Karpas-422 (cell line): ENCODE measurements at regions not wholly inside any gene's neighbourhood (a gene's known extent, or its start where the extent isn't known, plus 50 kb on each side); places are given as distances from the start of the nearest gene placed in this dataset.
"Not testable (repeated sequence)": the region's sequence is repeated elsewhere in the genome, so short reads cannot be mapped to it uniquely, and the experiment has no call there.

Source experiments
- DNase-seq: peaks from one replicate; pipeline ENCODE4 v3.0.0-alpha.2; 2015
- H2AFZ ChIP-seq: fragments of 200-600 bp; sonication (generic); 2 replicates; pipeline ENCODE4 v1.6.1; 2014; ENCODE audit warnings: antibody characterized with exemption, low read length, mixed read lengths
- H3K27ac ChIP-seq: fragments of 200-600 bp; sonication (generic); 2 replicates; pipeline ENCODE4 v1.5.1; 2014; ENCODE audit warnings: mild to moderate bottlenecking, low read length, moderate library complexity
- H3K27me3 ChIP-seq: fragments of 200-600 bp; sonication (generic); 2 replicates; pipeline ENCODE4 v1.6.1; 2014; ENCODE audit warnings: low read length, mixed read lengths
- H3K36me3 ChIP-seq: fragments of 200-600 bp; sonication (generic); 2 replicates; pipeline ENCODE4 v1.6.1; 2014; ENCODE audit warnings: low read length, mixed read lengths; ENCODE audit not compliant: insufficient read depth
- H3K4me1 ChIP-seq: fragments of 200-600 bp; sonication (generic); 2 replicates; pipeline ENCODE4 v1.6.1; 2014; ENCODE audit warnings: mild to moderate bottlenecking, low read length, mixed read lengths
- H3K4me2 ChIP-seq: fragments of 200-600 bp; sonication (generic); 2 replicates; pipeline ENCODE4 v1.6.1; 2014; ENCODE audit warnings: low read length, low read depth, mild to moderate bottlenecking; ENCODE audit not compliant: poor library complexity, severe bottlenecking
- H3K4me3 ChIP-seq: fragments of 200-600 bp; sonication (generic); 2 replicates; pipeline ENCODE4 v1.5.1; 2014; ENCODE audit warnings: mild to moderate bottlenecking, antibody characterized with exemption, low read length, mixed read lengths
- H3K79me2 ChIP-seq: fragments of 200-600 bp; sonication (generic); 2 replicates; pipeline ENCODE4 v1.6.1; 2014; ENCODE audit warnings: mild to moderate bottlenecking, low read length, mixed read lengths
- H3K9ac ChIP-seq: fragments of 200-600 bp; sonication (generic); 2 replicates; pipeline ENCODE4 v1.6.0; 2014; ENCODE audit warnings: low read length
- H3K9me2 ChIP-seq: fragments of 200-600 bp; sonication (generic), shearing (Covaris generic); replicated peaks from 2 replicates; pipeline ENCODE4 v1.6.0; 2014; ENCODE audit warnings: mild to moderate bottlenecking, low read length, moderate library complexity; ENCODE audit not compliant: insufficient read depth
- H3K9me3 ChIP-seq: fragments of 300-700, 200-600 bp; sonication (generic); 2 replicates; pipeline ENCODE4 v1.6.1; 2014; ENCODE audit warnings: low read length, mixed read lengths
- H4K20me1 ChIP-seq: fragments of 200-600 bp; sonication (generic); 2 replicates; pipeline ENCODE4 v1.6.1; 2014; ENCODE audit warnings: mild to moderate bottlenecking, antibody characterized with exemption, low read length, low read depth; ENCODE audit not compliant: insufficient read depth

GRCh38 chr13:64158908-64159307 lies 2743.3 kb upstream of the PCDH20 start:
- Histone ChIP-seq H3K79me2 (no peaks in the 10 kb centered on the region), H3K27me3 (no peaks in the 10 kb centered on the region), H3K4me2 (no peak overlapping the region), H4K20me1 (no peaks in the 10 kb centered on the region), H2AFZ (peak overlapping the region; percentile 40; the same call in 1 of the 2 replicates), H3K27ac (no peak overlapping the region), H3K36me3 (no peaks in the 10 kb centered on the region), H3K9ac (no peak overlapping the region), H3K9me2 (no peaks in the 10 kb centered on the region), H3K9me3 (no peaks in the 10 kb centered on the region), H3K4me3 (no peak overlapping the region), H3K4me1 (no peaks in the 10 kb centered on the region)
- DNase-seq = no peak

- Histone ChIP-seq H3K27me3 (no peaks in the 10 kb centered on the region), H3K27ac (no peak overlapping the region), H3K4me3 (no peak overlapping the region), H3K9me2 (no peaks in the 10 kb centered on the region), H3K79me2 (no peaks in the 10 kb centered on the region), H3K9ac (no peak overlapping the region), H2AFZ (no peak overlapping the region), H3K4me2 (no peak overlapping the region), H3K9me3 (peaks cover 5% of the 10 kb centered on the region; the same call in 1 of the 2 replicates), H3K4me1 (no peaks in the 10 kb centered on the region), H3K36me3 (no peaks in the 10 kb centered on the region), H4K20me1 (no peaks in the 10 kb centered on the region)
- no peak for DNase-seq
Observed at GRCh38 chr13:64154514-64154913, 2738.9 kb upstream of the PCDH20 start.

- no peak overlapping the region for H3K4me3 ChIP-seq
- H3K27me3 ChIP-seq = no peaks in the 10 kb centered on the region
- H3K4me2 ChIP-seq = no peak overlapping the region
- H3K36me3 ChIP-seq = no peaks in the 10 kb centered on the region
- no peak overlapping the region for H3K9ac ChIP-seq
- peaks cover 9% of the 10 kb centered on the region; the same call in 1 of the 2 replicates for H3K9me3 ChIP-seq
- 0 out of 2 replicates have a peak overlapping the region, but pooled peaks have one; percentile 50 for H2AFZ ChIP-seq
- H4K20me1 ChIP-seq = no peaks in the 10 kb centered on the region
- no peaks in the 10 kb centered on the region for H3K79me2 ChIP-seq
- no peaks in the 10 kb centered on the region for H3K9me2 ChIP-seq
- no peak for DNase-seq
- peak overlapping the region; percentile 35; the same call in 1 of the 2 replicates for H3K27ac ChIP-seq
- H3K4me1 ChIP-seq = peaks cover 20% of the 10 kb centered on the region
Observed at GRCh38 chr13:64130600-64130999, 2715.0 kb upstream of the PCDH20 start.

- Histone ChIP-seq H3K27me3 (no peaks in the 10 kb centered on the region), H3K27ac (peak overlapping the region; percentile 41), H3K4me3 (no peak overlapping the region), H3K4me2 (no peak overlapping the region), H3K9me3 (peaks cover 6% of the 10 kb centered on the region; the same call in 1 of the 2 replicates), H3K9ac (no peak overlapping the region), H3K4me1 (peaks cover 20% of the 10 kb centered on the region), H3K36me3 (no peaks in the 10 kb centered on the region), H3K79me2 (no peaks in the 10 kb centered on the region), H2AFZ (0 out of 2 replicates have a peak overlapping the region, but pooled peaks have one; percentile 50), H3K9me2 (no peaks in the 10 kb centered on the region), H4K20me1 (no peaks in the 10 kb centered on the region)
- peak; percentile 74 for DNase-seq
Observed at GRCh38 chr13:64130171-64130570, 2714.5 kb upstream of the PCDH20 start.

DNA sequence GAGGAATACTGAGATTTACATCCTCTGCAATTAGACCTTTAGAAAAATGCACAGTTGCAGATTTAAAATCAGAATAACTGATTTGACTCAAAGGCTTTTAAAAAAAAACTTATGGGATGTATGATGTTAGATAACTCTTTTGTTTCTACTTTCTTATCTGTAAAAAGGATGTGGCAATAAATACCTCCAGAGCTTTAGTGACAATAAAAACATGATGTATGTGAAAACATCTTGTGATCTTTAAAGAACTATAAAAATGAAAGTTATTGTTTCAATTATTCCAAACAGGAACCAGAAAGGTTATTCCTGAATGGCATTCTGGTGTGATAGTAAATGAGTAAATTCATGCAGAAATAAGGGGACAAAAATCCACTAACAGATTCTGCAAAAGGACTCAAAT lies 2712.2 kb upstream of the PCDH20 start:
- no peaks in the 10 kb centered on the region for H3K36me3 ChIP-seq
- no peaks in the 10 kb centered on the region for H3K9me2 ChIP-seq
- H3K9me3 ChIP-seq = no peaks in the 10 kb centered on the region
- H3K27ac ChIP-seq = no peak overlapping the region
- H4K20me1 ChIP-seq = no peaks in the 10 kb centered on the region
- no peak overlapping the region for H3K9ac ChIP-seq
- H3K79me2 ChIP-seq = no peaks in the 10 kb centered on the region
- peak overlapping the region; percentile 63; the same call in 1 of the 2 replicates for H2AFZ ChIP-seq
- peaks cover 20% of the 10 kb centered on the region for H3K4me1 ChIP-seq
- no peaks in the 10 kb centered on the region for H3K27me3 ChIP-seq
- H3K4me2 ChIP-seq = no peak overlapping the region
- no peak for DNase-seq
- no peak overlapping the region for H3K4me3 ChIP-seq

DNA sequence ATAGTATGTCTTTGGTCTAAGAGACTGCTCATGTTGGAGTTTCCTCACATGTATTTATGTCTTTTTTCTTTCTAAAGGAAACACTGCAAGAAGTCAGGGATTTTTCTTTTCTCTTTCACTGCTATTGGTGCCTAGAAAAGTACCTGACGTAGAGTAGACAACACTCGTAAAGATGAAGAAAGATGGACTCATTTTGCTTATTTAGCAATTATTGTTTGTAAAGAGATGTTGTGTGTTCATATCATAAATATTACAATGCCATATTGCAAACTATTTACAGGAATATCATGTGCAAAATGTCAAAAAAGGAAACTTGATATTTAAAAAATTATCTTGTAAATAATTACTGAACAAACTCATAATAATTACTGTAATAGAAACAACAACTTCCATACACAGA lies 2711.5 kb upstream of the PCDH20 start:
- H3K79me2 ChIP-seq = no peaks in the 10 kb centered on the region
- no peaks in the 10 kb centered on the region for H4K20me1 ChIP-seq
- no peak overlapping the region for H3K27ac ChIP-seq
- H3K9me2 ChIP-seq = no peaks in the 10 kb centered on the region
- no peaks in the 10 kb centered on the region for H3K9me3 ChIP-seq
- no peak overlapping the region for H3K4me2 ChIP-seq
- no peak overlapping the region for H3K9ac ChIP-seq
- no peaks in the 10 kb centered on the region for H3K27me3 ChIP-seq
- peak overlapping the region; percentile 63; the same call in 1 of the 2 replicates for H2AFZ ChIP-seq
- no peak for DNase-seq
- H3K36me3 ChIP-seq = no peaks in the 10 kb centered on the region
- H3K4me1 ChIP-seq = peaks cover 20% of the 10 kb centered on the region
- no peak overlapping the region for H3K4me3 ChIP-seq

DNA sequence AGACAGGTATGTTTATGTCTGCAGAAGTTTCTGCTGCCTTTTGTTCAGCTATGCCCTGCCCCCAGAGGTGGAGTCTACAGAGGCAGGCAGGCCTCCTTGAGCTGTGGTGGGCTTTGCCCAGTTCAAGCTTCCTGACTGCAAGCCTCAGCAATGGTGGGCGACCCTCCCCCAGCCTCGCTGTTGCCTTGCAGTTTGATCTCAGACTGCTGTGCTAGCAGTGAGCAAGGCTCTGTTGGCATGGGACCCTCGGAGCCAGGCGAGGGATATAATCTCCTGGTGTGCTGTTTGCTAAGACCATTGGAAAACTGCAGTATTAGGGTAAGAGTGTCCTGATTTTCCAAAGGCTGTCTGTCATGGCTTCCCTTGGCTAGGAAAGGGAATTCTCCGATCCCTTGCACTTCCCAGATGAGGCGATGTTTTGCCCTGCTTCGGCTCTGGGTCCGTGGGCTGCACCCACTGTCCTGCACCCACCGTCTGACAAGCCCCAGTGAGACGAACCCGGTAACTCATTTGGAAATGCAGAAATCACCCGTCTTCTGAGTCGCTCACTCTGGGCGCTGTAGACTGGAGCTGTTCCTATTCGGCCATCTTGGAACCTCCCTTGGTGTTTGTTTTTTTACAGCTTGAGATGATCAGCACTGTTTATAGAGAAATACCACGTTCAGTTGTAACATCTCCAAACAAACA lies 2705.5 kb upstream of the PCDH20 start:
- not testable (repeated sequence) for H3K36me3 ChIP-seq, H3K4me2 ChIP-seq

GRCh38 chr13:64099994-64100393 lies 2684.3 kb upstream of the PCDH20 start:
- H3K27me3 ChIP-seq = no peaks in the 10 kb centered on the region
- H3K9ac ChIP-seq = no peak overlapping the region
- H2AFZ ChIP-seq = peak overlapping the region; percentile 86
- no peaks in the 10 kb centered on the region for H3K4me1 ChIP-seq
- no peak overlapping the region for H3K27ac ChIP-seq
- no peaks in the 10 kb centered on the region for H3K79me2 ChIP-seq
- H4K20me1 ChIP-seq = no peaks in the 10 kb centered on the region
- H3K9me2 ChIP-seq = no peaks in the 10 kb centered on the region
- no peaks in the 10 kb centered on the region for H3K9me3 ChIP-seq
- H3K4me3 ChIP-seq = no peak overlapping the region
- H3K4me2 ChIP-seq = no peak overlapping the region
- DNase-seq = no peak
- no peaks in the 10 kb centered on the region for H3K36me3 ChIP-seq

More for the DNA sequence above, 2705.5 kb upstream of the PCDH20 start:
- H3K27ac ChIP-seq, H3K9me2 ChIP-seq, H3K27me3 ChIP-seq, H2AFZ ChIP-seq, H3K9me3 ChIP-seq, H3K4me1 ChIP-seq, H3K79me2 ChIP-seq, H4K20me1 ChIP-seq, DNase-seq, H3K9ac ChIP-seq, H3K4me3 ChIP-seq: not testable (repeated sequence)
